ENCODE measurements at regions not wholly inside any gene's neighbourhood (a gene's known extent, or its start where the extent isn't known, plus 50 kb on each side); places are given as distances from the start of the nearest gene placed in this dataset.

GRCh38 chr1:102796429-102796828 is 311.9 kb downstream of the COL11A1 start:
- TF ChIP-seq POLR2A (IDR thresholded peaks at IDR 0.05) (no peak), CTCF (IDR thresholded peaks at IDR 0.05) (no peak)
